H1 (cell line): ENCODE measurements at regions not wholly inside any gene's neighbourhood (a gene's known extent, or its start where the extent isn't known, plus 50 kb on each side); places are given as distances from the start of the nearest gene placed in this dataset.

Experiments used
- CTCF ChIA-PET: fragments of 300-600 bp; sonication (Branson Sonifier 250); formaldehyde crosslinking; loops from one replicate; lab custom pipeline; 2021; ENCODE audit not compliant: partially characterized antibody; lab: Charles Lee
- POLR2A ChIA-PET: fragments of 300-600 bp; sonication (Branson Sonifier 250); formaldehyde crosslinking; loops from one replicate; lab custom pipeline; 2021; ENCODE audit warnings: inconsistent platforms; ENCODE audit not compliant: partially characterized antibody; lab: Charles Lee
- DNase-seq, 2 experiments: peaks; one replicate each; pipeline versions ENCODE4 v3.0.0 to v3.0.0-alpha.2; 2010 to 2022; ENCODE audit warnings: low spot score in 2 of 2, low read depth in 1 of 2, mixed read lengths in 1 of 2
- FAIRE-seq: peaks from 2 replicates; lab custom pipeline; 2011; peaks lifted over from hg19 to GRCh38; lab: Jason Lieb, UNC
- H2AFZ ChIP-seq: 2 replicates; pipeline ENCODE4 v1.8.1; 2012; ENCODE audit warnings: low read length, inconsistent platforms
- H2AK5ac ChIP-seq: 2 replicates; pipeline ENCODE4 v1.6.1; 2013; ENCODE audit warnings: low read depth, low read length
- H2BK120ac ChIP-seq: replicated peaks from 2 replicates; pipeline ENCODE3; 2013; ENCODE audit warnings: low read depth, low read length, inconsistent platforms
- H2BK12ac ChIP-seq: 2 replicates; pipeline ENCODE4 v1.6.1; 2013; ENCODE audit warnings: low read depth, low read length
- H2BK15ac ChIP-seq: 2 replicates; pipeline ENCODE4 v1.6.1; 2013; ENCODE audit warnings: low read length
- H2BK20ac ChIP-seq: 2 replicates; pipeline ENCODE4 v1.6.1; 2013; ENCODE audit warnings: low read length
- H2BK5ac ChIP-seq: 2 replicates; pipeline ENCODE4 v1.6.1; 2013; ENCODE audit warnings: low read depth, low read length
- H3K14ac ChIP-seq: 2 replicates; pipeline ENCODE4 v1.6.1; 2013; ENCODE audit warnings: inconsistent platforms; ENCODE audit not compliant: insufficient read length
- H3K18ac ChIP-seq: 2 replicates; pipeline ENCODE4 v1.6.1; 2013; ENCODE audit warnings: low read length; ENCODE audit errors: extremely low read depth
- H3K23ac ChIP-seq: 2 replicates; pipeline ENCODE4 v1.6.1; 2013; ENCODE audit warnings: inconsistent platforms; ENCODE audit not compliant: insufficient read length
- H3K23me2 ChIP-seq: 2 replicates; pipeline ENCODE4 v1.6.1; 2013; ENCODE audit warnings: low read depth, low read length
- H3K27ac ChIP-seq: 2 replicates; pipeline ENCODE4 v1.6.1; 2011; ENCODE audit warnings: low read depth, low read length, inconsistent platforms
- H3K27me3 ChIP-seq, 4 experiments: replicated peaks in 1 of 4; 1 replicate in 1 of 4; 2 replicates in 3 of 4; pipeline versions ENCODE4 v1.6.1 to v1.8.1; 2011 to 2013; ENCODE audit warnings: low read length in 3 of 4, mild to moderate bottlenecking in 3 of 4, inconsistent platforms in 2 of 4, mixed read lengths in 2 of 4, moderate library complexity in 1 of 4; ENCODE audit not compliant: control insufficient read depth in 3 of 4, insufficient read depth in 3 of 4; ENCODE audit errors: extremely low read depth in 1 of 4
- H3K36me3 ChIP-seq, 4 experiments: 2 replicates each; pipeline versions ENCODE4 v1.6.1 to v1.8.1; 2011 to 2013; ENCODE audit warnings: mild to moderate bottlenecking in 4 of 4, low read length in 3 of 4, moderate library complexity in 2 of 4, control low read depth in 1 of 4, inconsistent platforms in 1 of 4; ENCODE audit not compliant: insufficient read depth in 4 of 4, control insufficient read depth in 2 of 4
- H3K4ac ChIP-seq: replicated peaks from 2 replicates; pipeline ENCODE3; 2013; ENCODE audit warnings: low read length, low read depth, mixed read lengths, inconsistent platforms; ENCODE audit not compliant: insufficient read length
- H3K4me1 ChIP-seq, 4 experiments: replicated peaks in 1 of 4; 1 replicate in 1 of 4; 2 replicates in 3 of 4; pipeline versions ENCODE4 v1.6.1 to v1.8.1; 2011 to 2013; ENCODE audit warnings: low read length in 3 of 4, inconsistent platforms in 2 of 4, mixed read lengths in 1 of 4; ENCODE audit not compliant: insufficient read depth in 4 of 4, control insufficient read depth in 3 of 4
- H3K4me2 ChIP-seq, 2 experiments: 2 replicates each; pipeline versions ENCODE4 v1.6.1 to v1.8.1; 2011 to 2013; ENCODE audit warnings: low read depth in 2 of 2, low read length in 2 of 2, control low read depth in 1 of 2, inconsistent platforms in 1 of 2, mild to moderate bottlenecking in 1 of 2; ENCODE audit not compliant: insufficient read depth in 1 of 2
- H3K4me3 ChIP-seq, 4 experiments: fragments of 200-600, 300-600 bp in 1 of 4; sonication (generic), shearing (Covaris generic), sonication (Bioruptor Twin) in 1 of 4; 2 replicates each; pipeline versions ENCODE4 v1.5.1 to v1.8.1; 2011 to 2016; ENCODE audit warnings: low read length in 4 of 4, low read depth in 3 of 4, control low read depth in 2 of 4, inconsistent platforms in 2 of 4, mild to moderate bottlenecking in 2 of 4, mixed read lengths in 1 of 4, moderate library complexity in 1 of 4; ENCODE audit not compliant: insufficient read depth in 2 of 4; ENCODE audit errors: extremely low read depth in 1 of 4
- H3K56ac ChIP-seq: replicated peaks from 2 replicates; pipeline ENCODE3; 2013; ENCODE audit warnings: low read depth, mild to moderate bottlenecking, mixed read lengths, low read length, inconsistent platforms; ENCODE audit not compliant: insufficient read length
- H3K79me1 ChIP-seq: 2 replicates; pipeline ENCODE4 v1.6.1; 2013; ENCODE audit warnings: low read depth, low read length, control low read depth
- H3K79me2 ChIP-seq, 2 experiments: 2 replicates each; pipeline versions ENCODE4 v1.6.1 to v1.8.1; 2012 to 2013; ENCODE audit warnings: low read length in 2 of 2, mild to moderate bottlenecking in 2 of 2, inconsistent platforms in 1 of 2; ENCODE audit not compliant: insufficient read depth in 2 of 2, control insufficient read depth in 1 of 2
- H3K9ac ChIP-seq, 4 experiments: replicated peaks in 1 of 4; 1 replicate in 1 of 4; 2 replicates in 3 of 4; pipeline versions ENCODE4 v1.6.1 to v1.8.1; 2011 to 2013; ENCODE audit warnings: low read depth in 3 of 4, low read length in 3 of 4, control low read depth in 2 of 4, mild to moderate bottlenecking in 2 of 4, moderate library complexity in 2 of 4, inconsistent platforms in 1 of 4; ENCODE audit errors: extremely low read depth in 1 of 4
- H3K9me3 ChIP-seq, 2 experiments: 2 replicates each; pipeline versions ENCODE4 v1.6.1 to v1.8.1; 2012 to 2013; ENCODE audit warnings: mild to moderate bottlenecking in 2 of 2, moderate library complexity in 2 of 2, control low read depth in 1 of 2, inconsistent platforms in 1 of 2, low read depth in 1 of 2, low read length in 1 of 2, mixed read lengths in 1 of 2; ENCODE audit not compliant: insufficient read depth in 2 of 2
- H4K20me1 ChIP-seq, 2 experiments: replicated peaks in 1 of 2; 2 replicates each; pipeline versions ENCODE3 to v1.8.1; 2011 to 2013; ENCODE audit warnings: inconsistent platforms in 2 of 2, low read length in 2 of 2, mild to moderate bottlenecking in 1 of 2; ENCODE audit not compliant: insufficient read depth in 2 of 2, control insufficient read depth in 1 of 2
- H4K5ac ChIP-seq: 2 replicates; pipeline ENCODE4 v1.6.1; 2013; ENCODE audit warnings: low read length, low read depth, mixed read lengths, inconsistent platforms; ENCODE audit not compliant: insufficient read length
- H4K8ac ChIP-seq: 2 replicates; pipeline ENCODE4 v1.8.0; 2013; ENCODE audit warnings: mild to moderate bottlenecking, moderate library complexity, low read length, inconsistent platforms; ENCODE audit not compliant: insufficient read depth; ENCODE audit errors: extremely low read depth
- H4K91ac ChIP-seq: replicated peaks from 2 replicates; pipeline ENCODE3; 2013; ENCODE audit warnings: low read length, mixed read lengths, inconsistent platforms; ENCODE audit not compliant: insufficient read length
- BRCA1 ChIP-seq: IDR thresholded peaks from 2 replicates; pipeline ENCODE4 v1.6.1; 2012; ENCODE audit warnings: low read depth, low read length, improper control_type of control experiment
- HDAC2 ChIP-seq, 2 experiments: fragments of 300-600 bp in 1 of 2; sonication (generic) in 1 of 2; IDR thresholded peaks; 2 replicates each; pipeline ENCODE4 v1.6.1; 2011 to 2012; ENCODE audit warnings: low read depth in 2 of 2, low read length in 2 of 2, mild to moderate bottlenecking in 2 of 2, moderate library complexity in 2 of 2, borderline replicate concordance in 1 of 2, inconsistent platforms in 1 of 2
- MAFK ChIP-seq: IDR thresholded peaks from 2 replicates; pipeline ENCODE4 v1.6.1; 2012; ENCODE audit warnings: low read depth, mild to moderate bottlenecking, improper control_type of control experiment, low read length
- POU5F1 ChIP-seq: IDR thresholded peaks from 2 replicates; pipeline ENCODE4 v1.6.1; 2011; ENCODE audit warnings: low read depth, mild to moderate bottlenecking, low read length, moderate library complexity
- RFX5 ChIP-seq: IDR thresholded peaks from 2 replicates; pipeline ENCODE4 v1.6.1; 2011; ENCODE audit warnings: low read depth, low read length, improper control_type of control experiment, borderline replicate concordance
- WGBS, 2 experiments: shearing (Covaris generic) in 1 of 2; methylation state at CpG; one replicate each; pipeline versions ENCODE4 v1.1.6 to v1.1.7; 2013 to 2015; ENCODE audit warnings: low lambda C conversion rate in 2 of 2, mixed read lengths in 2 of 2, inconsistent platforms in 1 of 2, low coverage in 1 of 2, missing lambda C conversion rate in 1 of 2; ENCODE audit not compliant: insufficient replicate concordance in 2 of 2, insufficient coverage in 1 of 2, insufficient read length in 1 of 2; ENCODE audit errors: extremely low coverage in 1 of 2, missing lambda C conversion rate in 1 of 2; 5-methylcytosine and 5-hydroxymethylcytosine counted together
- TF ChIP-seq, protein P1 (sequence below): IDR thresholded peaks from 2 replicates; pipeline ENCODE4 v1.6.1; 2011; ENCODE audit warnings: low read depth, mild to moderate bottlenecking, low read length; ENCODE audit not compliant: insufficient read depth
- TF ChIP-seq, protein P2 (sequence below): IDR thresholded peaks from 2 replicates; pipeline ENCODE4 v1.6.1; 2012; ENCODE audit warnings: low read length, inconsistent platforms

DNA sequence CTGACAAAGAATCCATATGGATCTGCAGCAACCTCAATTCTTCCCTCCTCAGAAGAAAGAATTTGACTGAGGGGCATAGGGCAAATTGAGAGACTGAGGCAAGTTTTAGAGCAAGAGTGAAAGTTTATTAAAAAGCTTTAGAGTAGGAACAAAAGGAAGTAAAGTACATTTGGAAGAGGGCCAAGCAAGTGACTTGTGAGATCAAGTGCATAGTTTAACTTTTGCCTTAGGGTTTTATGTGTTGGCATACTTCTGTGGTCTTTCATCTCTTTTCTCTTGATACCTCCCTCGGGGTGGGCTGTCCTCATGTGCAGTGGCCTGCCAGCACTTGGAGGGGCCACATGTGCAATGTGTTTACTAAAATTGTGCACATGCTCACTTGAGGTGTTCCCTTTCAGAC is 98.0 kb upstream of the MAGEB16 start:
- Histone ChIP-seq H2BK15ac (no peak overlapping the region), H3K79me2 (no peaks in the 10 kb centered on the region), H3K4me2 (no peak overlapping the region), H3K4me3 (no peak overlapping the region), H3K56ac (no peak overlapping the region), H2AK5ac (no peak overlapping the region), H2BK5ac (no peak overlapping the region), H3K23ac (no peak overlapping the region), H3K9ac (no peak overlapping the region), H4K5ac (no peak overlapping the region), H3K18ac (no peak overlapping the region), H3K23me2 (no peaks in the 10 kb centered on the region), H4K8ac (no peak overlapping the region), H4K20me1 (no peaks in the 10 kb centered on the region), H3K27ac (no peak overlapping the region), H2BK12ac (no peak overlapping the region), H4K91ac (no peak overlapping the region), H2BK20ac (no peak overlapping the region), H2BK120ac (no peak overlapping the region), H3K4me1 (0 out of 7 replicates have a peak, but pooled peaks cover 0 to 2% (median 0%) of the 10 kb centered on the region in 4 experiments), H3K14ac (no peak overlapping the region), H2AFZ (no peak overlapping the region), H3K79me1 (no peaks in the 10 kb centered on the region), H3K9me3 (no peaks in the 10 kb centered on the region), H3K27me3 (no peaks in the 10 kb centered on the region), H3K36me3 (no peaks in the 10 kb centered on the region), H3K4ac (no peak overlapping the region)
- DNase-seq (no peak), FAIRE-seq (no peak)
- CTCF ChIA-PET = no interaction called here
- POLR2A ChIA-PET = no interaction called here
- 83% methylated on average over 1 of the region's 1 CpG; no CpG with 5 or more reads in 1 of the 2 experiments for WGBS, 2 experiments
- TF ChIP-seq, protein P1, sequence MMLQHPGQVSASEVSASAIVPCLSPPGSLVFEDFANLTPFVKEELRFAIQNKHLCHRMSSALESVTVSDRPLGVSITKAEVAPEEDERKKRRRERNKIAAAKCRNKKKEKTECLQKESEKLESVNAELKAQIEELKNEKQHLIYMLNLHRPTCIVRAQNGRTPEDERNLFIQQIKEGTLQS = no peak
- TF ChIP-seq BRCA1 (no peak), RFX5 (no peak), HDAC2 (IDR thresholded peaks at IDR 0.05; ENCODE audit: borderline replicate concordance in 1 of 2, low read depth in 2 of 2, low read length in 2 of 2) (no peak), MAFK (no peak), POU5F1 (no peak)
- TF ChIP-seq, protein P2, sequence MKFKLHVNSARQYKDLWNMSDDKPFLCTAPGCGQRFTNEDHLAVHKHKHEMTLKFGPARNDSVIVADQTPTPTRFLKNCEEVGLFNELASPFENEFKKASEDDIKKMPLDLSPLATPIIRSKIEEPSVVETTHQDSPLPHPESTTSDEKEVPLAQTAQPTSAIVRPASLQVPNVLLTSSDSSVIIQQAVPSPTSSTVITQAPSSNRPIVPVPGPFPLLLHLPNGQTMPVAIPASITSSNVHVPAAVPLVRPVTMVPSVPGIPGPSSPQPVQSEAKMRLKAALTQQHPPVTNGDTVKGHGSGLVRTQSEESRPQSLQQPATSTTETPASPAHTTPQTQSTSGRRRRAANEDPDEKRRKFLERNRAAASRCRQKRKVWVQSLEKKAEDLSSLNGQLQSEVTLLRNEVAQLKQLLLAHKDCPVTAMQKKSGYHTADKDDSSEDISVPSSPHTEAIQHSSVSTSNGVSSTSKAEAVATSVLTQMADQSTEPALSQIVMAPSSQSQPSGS = no peak
